ENCODE measurements at regions not wholly inside any gene's neighbourhood (a gene's known extent, or its start where the extent isn't known, plus 50 kb on each side); places are given as distances from the start of the nearest gene placed in this dataset.

GRCh38 chr13:74080762-74081161 is 53.4 kb downstream of the KLF12 start:
- no peak for ATAC-seq
- TF ChIP-seq BACH2 (CRISPR knock-in tag; IDR thresholded peaks at IDR 0.05; ENCODE audit: borderline replicate concordance) (no peak), PPARA (CRISPR knock-in tag; IDR thresholded peaks at IDR 0.05; ENCODE audit: borderline replicate concordance) (no peak), ZNF8 (CRISPR knock-in tag; IDR thresholded peaks at IDR 0.05) (no peak), PATZ1 (CRISPR knock-in tag; IDR thresholded peaks at IDR 0.05; ENCODE audit: borderline replicate concordance) (no peak), POU6F1 (CRISPR knock-in tag; IDR thresholded peaks at IDR 0.05; ENCODE audit: borderline replicate concordance, low read depth) (no peak), ZFP3 (CRISPR knock-in tag; IDR thresholded peaks at IDR 0.05) (no peak), CREB5 (CRISPR knock-in tag; IDR thresholded peaks at IDR 0.05; ENCODE audit: low read depth) (no peak)

GRCh38 chr13:74077792-74078191 is 56.4 kb downstream of the KLF12 start:
- no peak; the same call in 2 of the 3 replicates for ATAC-seq
- TF ChIP-seq TSHZ2 (CRISPR knock-in tag; IDR thresholded peaks at IDR 0.05) (peak; percentile 45; the same call in 1 of the 2 replicates), ESRRG (CRISPR knock-in tag; IDR thresholded peaks at IDR 0.05) (no peak), ISL1 (CRISPR knock-in tag; IDR thresholded peaks at IDR 0.05) (0 out of 2 replicates have a peak, but pooled peaks have one; percentile 13), ZNF70 (CRISPR knock-in tag; IDR thresholded peaks at IDR 0.05) (no peak)

- TF ChIP-seq RARB (CRISPR knock-in tag; IDR thresholded peaks at IDR 0.05) = no peak
- no peak for TF ChIP-seq PATZ1 (CRISPR knock-in tag; IDR thresholded peaks at IDR 0.05; ENCODE audit: borderline replicate concordance)
- TF ChIP-seq ZNF565 (CRISPR knock-in tag; conservative IDR thresholded peaks at IDR 0.05; ENCODE audit: low read depth) = no peak
- no peak for TF ChIP-seq GLIS3 (CRISPR knock-in tag; IDR thresholded peaks at IDR 0.05)
- TF ChIP-seq TSHZ2 (CRISPR knock-in tag; IDR thresholded peaks at IDR 0.05) = no peak
- no peak for TF ChIP-seq ZFP30 (CRISPR knock-in tag; IDR thresholded peaks at IDR 0.05)
- TF ChIP-seq POU6F1 (CRISPR knock-in tag; IDR thresholded peaks at IDR 0.05; ENCODE audit: borderline replicate concordance, low read depth) = no peak
- TF ChIP-seq TCF4 (CRISPR knock-in tag; IDR thresholded peaks at IDR 0.05; ENCODE audit: borderline replicate concordance) = no peak
- TF ChIP-seq BACH2 (CRISPR knock-in tag; IDR thresholded peaks at IDR 0.05; ENCODE audit: borderline replicate concordance) = no peak
- TF ChIP-seq ISL1 (CRISPR knock-in tag; IDR thresholded peaks at IDR 0.05) = no peak
- TF ChIP-seq OSR1 (CRISPR knock-in tag; IDR thresholded peaks at IDR 0.05) = no peak
These were observed 56.8 kb downstream of the KLF12 start for GRCh38 chr13:74077375-74077774.

More at GRCh38 chr13:74077375-74077774, 56.8 kb downstream of the KLF12 start:
- no peak for ATAC-seq
